H1 (cell line): ENCODE measurements at regions not wholly inside any gene's neighbourhood (a gene's known extent, or its start where the extent isn't known, plus 50 kb on each side); places are given as distances from the start of the nearest gene placed in this dataset.

ENCODE experiments used
- CTCF ChIA-PET: fragments of 300-600 bp; sonication (Branson Sonifier 250); formaldehyde crosslinking; loops from one replicate; lab custom pipeline; 2021; ENCODE audit not compliant: partially characterized antibody; lab: Charles Lee
- POLR2A ChIA-PET: fragments of 300-600 bp; sonication (Branson Sonifier 250); formaldehyde crosslinking; loops from one replicate; lab custom pipeline; 2021; ENCODE audit warnings: inconsistent platforms; ENCODE audit not compliant: partially characterized antibody; lab: Charles Lee
- DNase-seq, 2 experiments: peaks; one replicate each; pipeline versions ENCODE4 v3.0.0 to v3.0.0-alpha.2; 2010 to 2022; ENCODE audit warnings: low spot score in 2 of 2, low read depth in 1 of 2, mixed read lengths in 1 of 2
- FAIRE-seq: peaks from 2 replicates; lab custom pipeline; 2011; peaks lifted over from hg19 to GRCh38; lab: Jason Lieb, UNC
- H2AFZ ChIP-seq: 2 replicates; pipeline ENCODE4 v1.8.1; 2012; ENCODE audit warnings: low read length, inconsistent platforms
- H2AK5ac ChIP-seq: 2 replicates; pipeline ENCODE4 v1.6.1; 2013; ENCODE audit warnings: low read depth, low read length
- H2BK120ac ChIP-seq: replicated peaks from 2 replicates; pipeline ENCODE3; 2013; ENCODE audit warnings: low read depth, low read length, inconsistent platforms
- H2BK12ac ChIP-seq: 2 replicates; pipeline ENCODE4 v1.6.1; 2013; ENCODE audit warnings: low read depth, low read length
- H2BK15ac ChIP-seq: 2 replicates; pipeline ENCODE4 v1.6.1; 2013; ENCODE audit warnings: low read length
- H2BK20ac ChIP-seq: 2 replicates; pipeline ENCODE4 v1.6.1; 2013; ENCODE audit warnings: low read length
- H2BK5ac ChIP-seq: 2 replicates; pipeline ENCODE4 v1.6.1; 2013; ENCODE audit warnings: low read depth, low read length
- H3K14ac ChIP-seq: 2 replicates; pipeline ENCODE4 v1.6.1; 2013; ENCODE audit warnings: inconsistent platforms; ENCODE audit not compliant: insufficient read length
- H3K18ac ChIP-seq: 2 replicates; pipeline ENCODE4 v1.6.1; 2013; ENCODE audit warnings: low read length; ENCODE audit errors: extremely low read depth
- H3K23ac ChIP-seq: 2 replicates; pipeline ENCODE4 v1.6.1; 2013; ENCODE audit warnings: inconsistent platforms; ENCODE audit not compliant: insufficient read length
- H3K23me2 ChIP-seq: 2 replicates; pipeline ENCODE4 v1.6.1; 2013; ENCODE audit warnings: low read depth, low read length
- H3K27ac ChIP-seq: 2 replicates; pipeline ENCODE4 v1.6.1; 2011; ENCODE audit warnings: low read depth, low read length, inconsistent platforms
- H3K27me3 ChIP-seq, 4 experiments: replicated peaks in 1 of 4; 1 replicate in 1 of 4; 2 replicates in 3 of 4; pipeline versions ENCODE4 v1.6.1 to v1.8.1; 2011 to 2013; ENCODE audit warnings: low read length in 3 of 4, mild to moderate bottlenecking in 3 of 4, inconsistent platforms in 2 of 4, mixed read lengths in 2 of 4, moderate library complexity in 1 of 4; ENCODE audit not compliant: control insufficient read depth in 3 of 4, insufficient read depth in 3 of 4; ENCODE audit errors: extremely low read depth in 1 of 4
- H3K36me3 ChIP-seq, 4 experiments: 2 replicates each; pipeline versions ENCODE4 v1.6.1 to v1.8.1; 2011 to 2013; ENCODE audit warnings: mild to moderate bottlenecking in 4 of 4, low read length in 3 of 4, moderate library complexity in 2 of 4, control low read depth in 1 of 4, inconsistent platforms in 1 of 4; ENCODE audit not compliant: insufficient read depth in 4 of 4, control insufficient read depth in 2 of 4
- H3K4ac ChIP-seq: replicated peaks from 2 replicates; pipeline ENCODE3; 2013; ENCODE audit warnings: low read length, low read depth, mixed read lengths, inconsistent platforms; ENCODE audit not compliant: insufficient read length
- H3K4me1 ChIP-seq, 4 experiments: replicated peaks in 1 of 4; 1 replicate in 1 of 4; 2 replicates in 3 of 4; pipeline versions ENCODE4 v1.6.1 to v1.8.1; 2011 to 2013; ENCODE audit warnings: low read length in 3 of 4, inconsistent platforms in 2 of 4, mixed read lengths in 1 of 4; ENCODE audit not compliant: insufficient read depth in 4 of 4, control insufficient read depth in 3 of 4
- H3K4me2 ChIP-seq, 2 experiments: 2 replicates each; pipeline versions ENCODE4 v1.6.1 to v1.8.1; 2011 to 2013; ENCODE audit warnings: low read depth in 2 of 2, low read length in 2 of 2, control low read depth in 1 of 2, inconsistent platforms in 1 of 2, mild to moderate bottlenecking in 1 of 2; ENCODE audit not compliant: insufficient read depth in 1 of 2
- H3K4me3 ChIP-seq, 4 experiments: fragments of 200-600, 300-600 bp in 1 of 4; sonication (generic), shearing (Covaris generic), sonication (Bioruptor Twin) in 1 of 4; 2 replicates each; pipeline versions ENCODE4 v1.5.1 to v1.8.1; 2011 to 2016; ENCODE audit warnings: low read length in 4 of 4, low read depth in 3 of 4, control low read depth in 2 of 4, inconsistent platforms in 2 of 4, mild to moderate bottlenecking in 2 of 4, mixed read lengths in 1 of 4, moderate library complexity in 1 of 4; ENCODE audit not compliant: insufficient read depth in 2 of 4; ENCODE audit errors: extremely low read depth in 1 of 4
- H3K56ac ChIP-seq: replicated peaks from 2 replicates; pipeline ENCODE3; 2013; ENCODE audit warnings: low read depth, mild to moderate bottlenecking, mixed read lengths, low read length, inconsistent platforms; ENCODE audit not compliant: insufficient read length
- H3K79me1 ChIP-seq: 2 replicates; pipeline ENCODE4 v1.6.1; 2013; ENCODE audit warnings: low read depth, low read length, control low read depth
- H3K79me2 ChIP-seq, 2 experiments: 2 replicates each; pipeline versions ENCODE4 v1.6.1 to v1.8.1; 2012 to 2013; ENCODE audit warnings: low read length in 2 of 2, mild to moderate bottlenecking in 2 of 2, inconsistent platforms in 1 of 2; ENCODE audit not compliant: insufficient read depth in 2 of 2, control insufficient read depth in 1 of 2
- H3K9ac ChIP-seq, 4 experiments: replicated peaks in 1 of 4; 1 replicate in 1 of 4; 2 replicates in 3 of 4; pipeline versions ENCODE4 v1.6.1 to v1.8.1; 2011 to 2013; ENCODE audit warnings: low read depth in 3 of 4, low read length in 3 of 4, control low read depth in 2 of 4, mild to moderate bottlenecking in 2 of 4, moderate library complexity in 2 of 4, inconsistent platforms in 1 of 4; ENCODE audit errors: extremely low read depth in 1 of 4
- H3K9me3 ChIP-seq, 2 experiments: 2 replicates each; pipeline versions ENCODE4 v1.6.1 to v1.8.1; 2012 to 2013; ENCODE audit warnings: mild to moderate bottlenecking in 2 of 2, moderate library complexity in 2 of 2, control low read depth in 1 of 2, inconsistent platforms in 1 of 2, low read depth in 1 of 2, low read length in 1 of 2, mixed read lengths in 1 of 2; ENCODE audit not compliant: insufficient read depth in 2 of 2
- H4K20me1 ChIP-seq, 2 experiments: replicated peaks in 1 of 2; 2 replicates each; pipeline versions ENCODE3 to v1.8.1; 2011 to 2013; ENCODE audit warnings: inconsistent platforms in 2 of 2, low read length in 2 of 2, mild to moderate bottlenecking in 1 of 2; ENCODE audit not compliant: insufficient read depth in 2 of 2, control insufficient read depth in 1 of 2
- H4K5ac ChIP-seq: 2 replicates; pipeline ENCODE4 v1.6.1; 2013; ENCODE audit warnings: low read length, low read depth, mixed read lengths, inconsistent platforms; ENCODE audit not compliant: insufficient read length
- H4K8ac ChIP-seq: 2 replicates; pipeline ENCODE4 v1.8.0; 2013; ENCODE audit warnings: mild to moderate bottlenecking, moderate library complexity, low read length, inconsistent platforms; ENCODE audit not compliant: insufficient read depth; ENCODE audit errors: extremely low read depth
- H4K91ac ChIP-seq: replicated peaks from 2 replicates; pipeline ENCODE3; 2013; ENCODE audit warnings: low read length, mixed read lengths, inconsistent platforms; ENCODE audit not compliant: insufficient read length
- ASH2L ChIP-seq: fragments of 200-600, 300-600 bp; sonication (generic); IDR thresholded peaks from one replicate; pipeline ENCODE4 v1.7.1; 2017; ENCODE audit warnings: low read length
- BCL11A ChIP-seq, 2 experiments: IDR thresholded peaks; one replicate each; pipeline ENCODE4 v1.6.1; 2011; ENCODE audit warnings: low read depth in 2 of 2, low read length in 2 of 2, mild to moderate bottlenecking in 2 of 2
- CBX5 ChIP-seq: fragments of 300-800, 300-1000 bp; sonication (generic); IDR thresholded peaks from 2 replicates; pipeline ENCODE4 v1.7.1; 2016; ENCODE audit warnings: antibody characterized with exemption, low read length, low read depth
- CBX8 ChIP-seq: fragments of 300-800, 300-1000 bp; sonication (generic); IDR thresholded peaks from 2 replicates; pipeline ENCODE4 v1.7.1; 2016; ENCODE audit warnings: low read depth, low read length, borderline replicate concordance
- CTBP2 ChIP-seq: IDR thresholded peaks from 2 replicates; pipeline ENCODE4 v1.7.0; 2011; ENCODE audit warnings: borderline replicate concordance, mild to moderate bottlenecking, moderate library complexity, mixed read lengths, low read length; ENCODE audit not compliant: insufficient read depth, insufficient read length
- KDM1A ChIP-seq: fragments of 200-600, 300-600 bp; sonication (generic); IDR thresholded peaks from 2 replicates; pipeline ENCODE4 v1.7.1; 2016; ENCODE audit warnings: mild to moderate bottlenecking, low read length, borderline replicate concordance
- RFX5 ChIP-seq: IDR thresholded peaks from 2 replicates; pipeline ENCODE4 v1.6.1; 2011; ENCODE audit warnings: low read depth, low read length, improper control_type of control experiment, borderline replicate concordance
- RXRA ChIP-seq: IDR thresholded peaks from 2 replicates; pipeline ENCODE4 v1.6.1; 2011; ENCODE audit warnings: low read depth, mild to moderate bottlenecking, low read length, moderate library complexity; ENCODE audit not compliant: insufficient read depth

DNA sequence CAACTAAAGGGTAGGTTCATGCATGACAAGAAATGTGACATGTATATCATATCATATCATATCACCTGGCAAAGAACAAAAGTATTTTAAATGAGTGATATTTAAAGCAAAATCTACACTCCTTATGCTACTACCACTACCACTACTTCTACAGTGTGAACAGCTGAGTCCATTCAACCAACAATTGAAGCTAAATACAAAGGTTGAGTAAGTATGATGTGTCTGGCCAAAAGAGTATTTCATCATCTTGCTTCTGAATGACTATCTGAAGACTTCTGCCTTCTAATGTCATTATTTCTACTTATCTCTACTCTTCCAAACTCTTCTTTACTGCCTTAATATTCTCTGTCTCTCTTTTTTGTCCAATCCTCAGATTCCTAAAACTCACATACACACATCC is 292.6 kb upstream of the CAND1 start:
- H4K8ac ChIP-seq: no peak overlapping the region

More for the DNA sequence above, 292.6 kb upstream of the CAND1 start:
- no peak overlapping the region for H3K9ac ChIP-seq
- no peaks in the 10 kb centered on the region for H3K79me2 ChIP-seq
- H3K56ac ChIP-seq: no peak overlapping the region
- no peak overlapping the region for H3K23ac ChIP-seq
- DNase-seq: no peak
- no peak overlapping the region for H4K5ac ChIP-seq
- CTCF ChIA-PET: interaction anchor here (1.1 kb wide), 1 partner anchor 36 kb away, joined by 4 read pairs; no protein-coding TSS in a partner anchor
- no peak overlapping the region for H2BK5ac ChIP-seq
- H2BK20ac ChIP-seq: no peak overlapping the region
- H3K36me3 ChIP-seq: no peaks in the 10 kb centered on the region
- no peak overlapping the region for H3K18ac ChIP-seq
- no peak overlapping the region for H3K14ac ChIP-seq
- H2BK15ac ChIP-seq: no peak overlapping the region
- no peak overlapping the region for H3K4me2 ChIP-seq
- POLR2A ChIA-PET: no interaction called here
- no peaks in the 10 kb centered on the region for H3K9me3 ChIP-seq
- no peaks in the 10 kb centered on the region for H3K23me2 ChIP-seq
- no peaks in the 10 kb centered on the region for H3K4me1 ChIP-seq
- H3K4ac ChIP-seq: no peak overlapping the region
- H4K91ac ChIP-seq: no peak overlapping the region
- H2BK120ac ChIP-seq: no peak overlapping the region
- H2BK12ac ChIP-seq: no peak overlapping the region
- no peaks in the 10 kb centered on the region for H3K79me1 ChIP-seq
- TF ChIP-seq RFX5: no peak
- no peak for TF ChIP-seq KDM1A
- no peak for TF ChIP-seq ASH2L
- no peak for TF ChIP-seq RXRA
- TF ChIP-seq CBX8: no peak
- TF ChIP-seq BCL11A (IDR thresholded peaks at IDR 0.05; ENCODE audit: low read depth in 2 of 2, low read length in 2 of 2): no peak
- TF ChIP-seq CBX5: no peak
- no peak for TF ChIP-seq CTBP2
- H2AK5ac ChIP-seq: no peak overlapping the region
- no peaks in the 10 kb centered on the region for H4K20me1 ChIP-seq
- no peak for FAIRE-seq
- H2AFZ ChIP-seq: no peak overlapping the region
- H3K27me3 ChIP-seq: no peaks in the 10 kb centered on the region
- no peak overlapping the region for H3K27ac ChIP-seq
- H3K4me3 ChIP-seq: no peak overlapping the region
